Heart right ventricle (tissue), 16 donors: ENCODE measurements at regions not wholly inside any gene's neighbourhood (a gene's known extent, or its start where the extent isn't known, plus 50 kb on each side); places are given as distances from the start of the nearest gene placed in this dataset.

ENCODE experiments used
- ATAC-seq, 8 donors: fragments of 200-7000 bp; cut with Tn5 transposase; one replicate each; pipeline ENCODE4 v1.9.1; 2020; ENCODE audit warnings: mild to moderate bottlenecking in 8 of 8, moderate library complexity in 8 of 8, moderate number of reproducible peaks in 1 of 8
- DNase-seq, 2 donors: peaks; one replicate each; pipeline ENCODE4 v3.0.0-alpha.2; 2020
- H3K27ac ChIP-seq, 10 donors: fragments of 200-600 bp; sonication (generic) in 2 of 10; one replicate each; pipeline versions ENCODE4 v1.5.0 to v1.8.0; 2020 to 2022; ENCODE audit warnings: mild to moderate bottlenecking in 3 of 10
- H3K27me3 ChIP-seq, 7 donors: fragments of 200-600 bp; one replicate each; pipeline ENCODE4 v1.8.0; 2021 to 2022; ENCODE audit warnings: mild to moderate bottlenecking in 2 of 7
- H3K36me3 ChIP-seq, 9 donors: fragments of 200-600 bp; sonication (generic) in 1 of 9; one replicate each; pipeline versions ENCODE4 v1.5.0 to v1.8.0; 2020 to 2022; ENCODE audit warnings: mild to moderate bottlenecking in 2 of 9
- H3K4me1 ChIP-seq, 9 donors: fragments of 200-600 bp; sonication (generic) in 1 of 9; one replicate each; pipeline versions ENCODE4 v1.5.0 to v1.8.0; 2020 to 2022; ENCODE audit warnings: mild to moderate bottlenecking in 4 of 9
- H3K4me3 ChIP-seq, 10 donors: fragments of 200-600 bp; sonication (generic) in 2 of 10; one replicate each; pipeline versions ENCODE4 v1.5.0 to v1.8.0; 2020 to 2022; ENCODE audit warnings: mild to moderate bottlenecking in 7 of 10, moderate library complexity in 2 of 10
- H3K9me3 ChIP-seq, 11 donors: fragments of 200-600 bp in 10 of 11; sonication (generic) in 2 of 11; one replicate each; pipeline versions ENCODE4 v1.5.0 to v1.8.0; 2013 to 2022; ENCODE audit warnings: mild to moderate bottlenecking in 2 of 11, control low read depth in 1 of 11, moderate library complexity in 1 of 11
- CTCF ChIP-seq, 9 donors: fragments of 200-600 bp; sonication (generic) in 2 of 9; IDR thresholded peaks; one replicate each; pipeline versions ENCODE4 v1.5.0 to v1.8.0; 2021 to 2022; ENCODE audit warnings: antibody characterized with exemption in 9 of 9, mild to moderate bottlenecking in 5 of 9, moderate library complexity in 1 of 9
- WGBS, 2 donors: extraction: QIAGEN DNeasy Blood & Tissue Kit; methylation state at CpG; one replicate each; pipeline ENCODE4 v1.1.7; 2013; ENCODE audit warnings: inconsistent platforms in 1 of 2; 5-methylcytosine and 5-hydroxymethylcytosine counted together
- intact Hi-C, 10 donors: fragments of 100-400 bp; cut with DNase I; formaldehyde crosslinking; loops; one replicate each; pipeline versions ENCODE4 v1.11.1 to v1.14.2; 2022
- donor health status: Arrhythmogenic right ventricular cardiomyopathy.
- donor health status: ischemic (EF 13 %, LVEDD 7.1; RV severe dilation, severe dysfunction).
- donor health status: healthy with polysubstance abuse.
- donor health status: DM: no; HTN: yes; CAD: no.
- donor health status: DM: no; HTN: no; CAD: no.
- donor health status: ischemic (EF 25% LVEDD 6.9; RV normal size, moderate dysfunction).
- donor health status: ischemic (EF 25% LVEDD 5.7; RV mildly dilated, moderate dysfunction).
- donor health status: healthy.
- donor health status: DM: yes; HTN: yes; CAD: no.
- donor health status: Ischemic cardiomyopathy.
- donor health status: ischemic (EF 35%, LVEDD 5.7; RV mildly dilated, moderate dysfunction).
- donor health status: nonischemic (EF 11% LVEDD 7.7; RV severe dilation, severe dysfunction).
- donor health status: DM: yes; HTN: yes; CAD: no.
- donor health status: PGD.
- donor health status: ischemic (EF 29% LVEDD 5.4; RV normal size, mild dysfunction).
- donor health status: nonischemic (EF 23%, LVEDD 6.1; RV moderate dilation, normal function).

GRCh38 chr9:16075696-16076095, 522.9 kb downstream of the CCDC171 start:
- H3K27me3 ChIP-seq, result no peaks in the 10 kb centered on the region
- no peak overlapping the region for H3K4me3 ChIP-seq
- TF ChIP-seq CTCF (IDR thresholded peaks at IDR 0.05), result no peak
- no peak for DNase-seq
- intact Hi-C loops, result no loop called here
- H3K36me3 ChIP-seq, result no peaks in the 10 kb centered on the region
- H3K4me1 ChIP-seq, result peaks cover 0 to 11% (median 0%) of the 10 kb centered on the region in 9 donors
- ATAC-seq, result no peak
- WGBS, 2 donors, result 52 to 61% methylated on average over 1 of the region's 1 CpG
- peaks cover 0 to 10% (median 0%) of the 10 kb centered on the region in 11 donors for H3K9me3 ChIP-seq
- H3K27ac ChIP-seq, result no peak overlapping the region

- WGBS, 2 donors, result 94 to 99% methylated on average over 7 of the region's 7 CpGs
- TF ChIP-seq CTCF (IDR thresholded peaks at IDR 0.05), result no peak
- ATAC-seq, result no peak
Measured at GRCh38 chr9:16076511-16076910, 523.7 kb downstream of the CCDC171 start.

GRCh38 chr9:16082796-16083195, 530.0 kb downstream of the CCDC171 start:
- Histone ChIP-seq H3K27ac (no peak overlapping the region), H3K4me3 (no peak overlapping the region), H3K27me3 (no peaks in the 10 kb centered on the region), H3K4me1 (no peaks in the 10 kb centered on the region), H3K36me3 (no peaks in the 10 kb centered on the region), H3K9me3 (peaks cover 0 to 13% (median 5%) of the 10 kb centered on the region in 11 donors)
- WGBS, 2 donors, result 87 to 96% methylated on average over 1 of the region's 1 CpG
- no peak for ATAC-seq
- no peak for DNase-seq
- no peak for TF ChIP-seq CTCF (IDR thresholded peaks at IDR 0.05)
- intact Hi-C loops, result no loop called here

More at GRCh38 chr9:16076511-16076910, 523.7 kb downstream of the CCDC171 start:
- H3K27me3 ChIP-seq, result no peaks in the 10 kb centered on the region
- intact Hi-C loops, result no loop called here
- peaks cover 0 to 11% (median 0%) of the 10 kb centered on the region in 9 donors for H3K4me1 ChIP-seq
- H3K9me3 ChIP-seq, result peaks cover 0 to 10% (median 0%) of the 10 kb centered on the region in 11 donors
- no peak for DNase-seq
- no peak overlapping the region for H3K27ac ChIP-seq
- no peak overlapping the region for H3K4me3 ChIP-seq
- H3K36me3 ChIP-seq, result no peaks in the 10 kb centered on the region

- Histone ChIP-seq H3K36me3 (no peaks in the 10 kb centered on the region), H3K9me3 (peaks cover 0 to 30% (median 6%) of the 10 kb centered on the region in 11 donors), H3K4me3 (no peak overlapping the region), H3K27ac (no peak overlapping the region), H3K27me3 (no peaks in the 10 kb centered on the region), H3K4me1 (no peaks in the 10 kb centered on the region)
- TF ChIP-seq CTCF (IDR thresholded peaks at IDR 0.05), result no peak
- intact Hi-C loops, result no loop called here
- WGBS, 2 donors, result 68 to 86% methylated on average over 5 of the region's 5 CpGs
- DNase-seq (no peak), ATAC-seq (peak in 2 of 8 donors; percentile 16 to 41)
Measured at GRCh38 chr9:16085167-16085726, 532.4 kb downstream of the CCDC171 start.
